ENCODE measurements at regions not wholly inside any gene's neighbourhood (a gene's known extent, or its start where the extent isn't known, plus 50 kb on each side); places are given as distances from the start of the nearest gene placed in this dataset.
A peak's percentile ranks its signal among the peaks of the same experiment; 100 is the strongest.

DNA sequence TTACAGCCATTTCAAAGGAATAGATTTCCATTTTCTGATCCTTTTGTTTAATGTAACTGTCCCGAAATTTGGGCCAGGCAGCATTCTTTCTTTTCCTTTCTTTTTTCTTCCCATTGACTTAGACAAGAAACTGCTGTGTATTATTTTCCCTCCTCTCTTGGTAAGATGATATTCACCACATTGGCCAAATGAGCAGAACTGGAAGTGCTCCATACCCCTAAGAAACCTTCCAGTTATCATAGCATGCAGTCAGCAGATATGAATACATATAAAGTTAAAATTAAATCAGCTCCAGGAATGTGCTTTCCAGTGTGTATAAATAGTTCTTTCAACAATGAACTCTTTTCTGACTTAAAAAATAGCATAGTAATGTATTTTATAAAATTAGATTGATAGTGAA lies 168.5 kb upstream of the GAS1 start:
- Histone ChIP-seq H3K27me3 (no peaks in the 10 kb centered on the region), H3K4me1 (peaks cover 0 to 41% (median 23%) of the 10 kb centered on the region in 9 donors), H3K4me3 (no peak overlapping the region), H3K9me3 (peaks cover 0 to 12% (median 0%) of the 10 kb centered on the region in 11 donors), H3K27ac (peak overlapping the region in 4 of 10 donors; percentile 21 to 39 (median 28)), H3K36me3 (no peaks in the 10 kb centered on the region)
- DNase-seq (no peak), ATAC-seq (peak in 2 of 8 donors; percentile 36 to 60)
- 60 to 79% methylated on average over 1 of the region's 1 CpG for WGBS, 2 donors
- intact Hi-C loops (cut with DNase I), result loop anchor here in 2 of 10 donors (2.0 to 10.0 kb wide), 2 partner anchors 17 to 209 kb away; no protein-coding TSS in a partner anchor
- TF ChIP-seq, protein P1, sequence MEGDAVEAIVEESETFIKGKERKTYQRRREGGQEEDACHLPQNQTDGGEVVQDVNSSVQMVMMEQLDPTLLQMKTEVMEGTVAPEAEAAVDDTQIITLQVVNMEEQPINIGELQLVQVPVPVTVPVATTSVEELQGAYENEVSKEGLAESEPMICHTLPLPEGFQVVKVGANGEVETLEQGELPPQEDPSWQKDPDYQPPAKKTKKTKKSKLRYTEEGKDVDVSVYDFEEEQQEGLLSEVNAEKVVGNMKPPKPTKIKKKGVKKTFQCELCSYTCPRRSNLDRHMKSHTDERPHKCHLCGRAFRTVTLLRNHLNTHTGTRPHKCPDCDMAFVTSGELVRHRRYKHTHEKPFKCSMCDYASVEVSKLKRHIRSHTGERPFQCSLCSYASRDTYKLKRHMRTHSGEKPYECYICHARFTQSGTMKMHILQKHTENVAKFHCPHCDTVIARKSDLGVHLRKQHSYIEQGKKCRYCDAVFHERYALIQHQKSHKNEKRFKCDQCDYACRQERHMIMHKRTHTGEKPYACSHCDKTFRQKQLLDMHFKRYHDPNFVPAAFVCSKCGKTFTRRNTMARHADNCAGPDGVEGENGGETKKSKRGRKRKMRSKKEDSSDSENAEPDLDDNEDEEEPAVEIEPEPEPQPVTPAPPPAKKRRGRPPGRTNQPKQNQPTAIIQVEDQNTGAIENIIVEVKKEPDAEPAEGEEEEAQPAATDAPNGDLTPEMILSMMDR (IDR thresholded peaks at IDR 0.05), result no peak

DNA sequence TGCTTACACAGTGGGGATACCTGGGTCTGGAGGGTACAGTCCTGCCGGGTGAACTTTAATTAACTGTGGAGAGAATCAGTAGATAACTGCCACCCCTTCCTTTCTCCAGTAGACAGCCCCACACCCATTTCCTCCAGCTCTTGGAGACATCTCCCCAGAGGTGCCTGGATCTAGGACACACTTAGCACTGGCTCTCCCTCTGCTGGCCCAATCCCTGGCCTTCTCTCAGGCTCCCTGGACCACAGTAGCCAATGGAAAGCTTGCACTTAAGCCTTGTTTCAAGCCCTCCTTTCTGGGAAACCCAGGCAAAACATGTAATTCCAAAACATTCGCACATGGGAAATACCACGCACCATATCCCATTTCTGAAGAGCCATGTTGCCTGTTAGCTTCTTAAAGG lies 169.2 kb upstream of the GAS1 start:
- no peaks in the 10 kb centered on the region for H3K27me3 ChIP-seq
- H3K4me3 ChIP-seq, result no peak overlapping the region
- H3K36me3 ChIP-seq, result no peaks in the 10 kb centered on the region
- H3K9me3 ChIP-seq, result peaks cover 0 to 5% (median 0%) of the 10 kb centered on the region in 11 donors
- peak overlapping the region in 3 of 10 donors; percentile 27 to 39 (median 29) for H3K27ac ChIP-seq
- peaks cover 0 to 41% (median 23%) of the 10 kb centered on the region in 9 donors for H3K4me1 ChIP-seq
- intact Hi-C loops (cut with DNase I), result loop anchor here in 1 of 10 donors (10.0 kb wide), 1 partner anchor 208 kb away; no protein-coding TSS in a partner anchor
- TF ChIP-seq, protein P1 (IDR thresholded peaks at IDR 0.05), result no peak
- 60 to 62% methylated on average over 3 of the region's 3 CpGs for WGBS, 2 donors
- peak; percentile 13 to 20 for DNase-seq
- ATAC-seq, result peak in 7 of 8 donors; percentile 33 to 83 (median 64)

DNA sequence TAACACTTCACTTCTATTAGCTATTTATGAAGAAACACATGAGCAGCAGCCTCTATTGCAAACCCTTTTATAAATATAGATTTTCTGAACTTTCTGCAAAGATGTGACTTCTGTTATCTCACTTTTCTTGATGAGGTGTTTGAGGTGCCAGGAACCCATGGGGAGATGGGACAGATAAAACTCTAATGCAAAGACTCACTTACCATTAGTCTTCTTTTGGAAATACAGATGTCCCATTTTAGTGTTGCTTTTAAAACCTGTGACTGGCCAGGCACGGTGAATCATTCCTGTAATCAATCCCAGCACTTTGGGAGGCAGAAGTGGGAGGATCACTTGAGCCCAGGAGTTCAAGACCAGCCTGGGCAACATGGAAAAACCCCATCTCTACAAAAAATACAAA lies 171.3 kb upstream of the GAS1 start:
- Histone ChIP-seq H3K27ac (no peak overlapping the region), H3K27me3 (no peaks in the 10 kb centered on the region), H3K9me3 (no peaks in the 10 kb centered on the region), H3K36me3 (no peaks in the 10 kb centered on the region), H3K4me1 (peaks cover 0 to 48% (median 23%) of the 10 kb centered on the region in 9 donors), H3K4me3 (no peak overlapping the region)
- DNase-seq, result no peak
- intact Hi-C loops (cut with DNase I), result loop anchor here in 1 of 10 donors (10.0 kb wide), 1 partner anchor 206 kb away; no protein-coding TSS in a partner anchor
- TF ChIP-seq, protein P1 (IDR thresholded peaks at IDR 0.05), result no peak
- 71 to 77% methylated on average over 1 of the region's 1 CpG for WGBS, 2 donors
- ATAC-seq, result no peak

DNA sequence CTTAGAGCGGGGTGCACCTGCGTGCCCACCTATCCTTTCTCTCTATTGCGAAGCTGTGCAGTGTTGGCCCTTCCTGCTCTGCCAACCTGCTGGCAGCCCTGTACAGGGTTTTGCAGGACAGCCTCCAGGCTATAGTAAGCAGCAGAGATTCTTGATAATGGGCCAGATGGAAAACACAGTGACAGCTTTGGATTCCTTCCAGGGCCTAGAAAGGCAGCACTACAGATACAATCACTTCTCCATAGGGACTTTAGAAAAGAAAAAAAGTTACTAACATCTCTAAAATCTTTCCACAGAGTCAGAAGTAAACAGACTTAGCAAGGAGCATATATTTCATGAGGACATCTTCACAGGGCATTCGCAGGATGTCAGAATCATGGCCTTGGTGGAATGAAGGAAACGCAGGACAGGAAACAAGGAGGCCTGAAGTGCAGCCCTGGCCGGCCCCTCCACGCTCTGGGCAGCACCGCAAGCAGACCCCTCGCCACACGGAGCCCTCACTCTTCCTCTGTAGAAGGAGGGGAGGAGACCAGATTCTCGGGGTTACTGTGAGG lies 172.1 kb upstream of the GAS1 start:
- WGBS, 2 donors, result 15 to 27% methylated on average over 11 of the region's 11 CpGs
- Histone ChIP-seq H3K36me3 (no peaks in the 10 kb centered on the region), H3K27me3 (no peaks in the 10 kb centered on the region), H3K27ac (peak overlapping the region in 4 of 10 donors; percentile 11 to 65 (median 56)), H3K4me3 (no peak overlapping the region), H3K4me1 (peaks cover 0 to 49% (median 23%) of the 10 kb centered on the region in 9 donors), H3K9me3 (no peaks in the 10 kb centered on the region)
- ATAC-seq (peak; percentile 63 to 93 (median 82)), DNase-seq (peak; percentile 35 to 54)
- intact Hi-C loops (cut with DNase I), result loop anchor here in 1 of 10 donors (10.0 kb wide), 1 partner anchor 205 kb away; no protein-coding TSS in a partner anchor
- TF ChIP-seq, protein P1 (IDR thresholded peaks at IDR 0.05), result no peak
